BLaER1 (cell line): ENCODE measurements at regions not wholly inside any gene's neighbourhood (a gene's known extent, or its start where the extent isn't known, plus 50 kb on each side); places are given as distances from the start of the nearest gene placed in this dataset.

ENCODE experiments used
- H3K27ac ChIP-seq: shearing (Covaris generic); formaldehyde crosslinking; 2 replicates; pipeline ENCODE4 v1.8.1; 2022
- H3K27me3 ChIP-seq: shearing (Covaris generic); formaldehyde crosslinking; 2 replicates; pipeline ENCODE4 v1.8.1; 2022
- H3K36me3 ChIP-seq: shearing (Covaris generic); formaldehyde crosslinking; 2 replicates; pipeline ENCODE4 v1.8.1; 2022
- H3K4me1 ChIP-seq: shearing (Covaris generic); formaldehyde crosslinking; 2 replicates; pipeline ENCODE4 v1.8.1; 2022
- H3K4me2 ChIP-seq: shearing (Covaris generic); formaldehyde crosslinking; 2 replicates; pipeline ENCODE4 v1.8.1; 2022
- H3K4me3 ChIP-seq: shearing (Covaris generic); formaldehyde crosslinking; 2 replicates; pipeline ENCODE4 v1.8.1; 2022
- H3K9ac ChIP-seq: shearing (Covaris generic); formaldehyde crosslinking; 2 replicates; pipeline ENCODE4 v1.8.1; 2022
- H3K9me3 ChIP-seq: shearing (Covaris generic); formaldehyde crosslinking; 2 replicates; pipeline ENCODE4 v1.8.1; 2022
- H4K20me1 ChIP-seq: shearing (Covaris generic); formaldehyde crosslinking; 2 replicates; pipeline ENCODE4 v1.8.1; 2022
- Cebpa-rat ChIP-seq: shearing (Covaris generic); IDR thresholded peaks from 2 replicates; pipeline ENCODE4 v1.8.1; 2022

DNA sequence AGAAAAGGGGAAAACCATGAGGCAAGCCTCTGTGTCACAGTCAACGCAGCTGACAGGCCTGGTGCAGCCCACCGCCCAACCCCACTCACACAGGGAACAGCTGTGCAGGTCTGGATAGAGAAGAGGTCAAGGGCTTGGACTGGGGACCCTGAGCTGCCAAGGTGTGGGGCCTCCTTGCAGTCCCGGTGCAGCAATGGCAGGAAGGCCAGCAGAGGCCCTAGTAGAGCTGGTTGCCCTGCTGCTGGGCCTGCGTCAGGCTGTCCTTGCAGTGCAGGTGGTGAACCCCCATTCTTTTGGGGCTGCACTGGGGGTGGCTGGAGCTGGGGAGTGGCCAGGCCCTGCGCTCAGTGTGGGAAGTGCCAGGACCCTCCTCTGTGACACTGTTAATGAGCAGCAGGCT lies 482.0 kb downstream of the SMARCA1 start:
- H3K9me3 ChIP-seq = no peaks in the 10 kb centered on the region
- H3K27ac ChIP-seq = no peak overlapping the region
- no peaks in the 10 kb centered on the region for H3K4me1 ChIP-seq
- no peak overlapping the region for H3K4me2 ChIP-seq
- H3K36me3 ChIP-seq = no peaks in the 10 kb centered on the region
- peaks cover 41% of the 10 kb centered on the region for H3K27me3 ChIP-seq
- H3K4me3 ChIP-seq = no peak overlapping the region
- TF ChIP-seq Cebpa-rat = no peak
- H4K20me1 ChIP-seq = no peaks in the 10 kb centered on the region
- H3K9ac ChIP-seq = no peak overlapping the region

- H3K4me3 ChIP-seq = no peak overlapping the region
- no peaks in the 10 kb centered on the region for H3K4me1 ChIP-seq
- no peak for TF ChIP-seq Cebpa-rat
- no peak overlapping the region for H3K4me2 ChIP-seq
- no peaks in the 10 kb centered on the region for H4K20me1 ChIP-seq
- peaks cover 53% of the 10 kb centered on the region for H3K27me3 ChIP-seq
- H3K36me3 ChIP-seq = no peaks in the 10 kb centered on the region
- H3K27ac ChIP-seq = no peak overlapping the region
- H3K9ac ChIP-seq = no peak overlapping the region
- no peaks in the 10 kb centered on the region for H3K9me3 ChIP-seq
These were observed 483.2 kb downstream of the SMARCA1 start for GRCh38 chrX:129040124-129040523.

- no peak overlapping the region for H3K4me2 ChIP-seq
- peaks cover 62% of the 10 kb centered on the region for H3K27me3 ChIP-seq
- H3K27ac ChIP-seq = no peak overlapping the region
- H3K4me3 ChIP-seq = no peak overlapping the region
- no peaks in the 10 kb centered on the region for H3K9me3 ChIP-seq
- no peak overlapping the region for H3K9ac ChIP-seq
- H3K36me3 ChIP-seq = no peaks in the 10 kb centered on the region
- no peaks in the 10 kb centered on the region for H3K4me1 ChIP-seq
- no peak for TF ChIP-seq Cebpa-rat
- no peaks in the 10 kb centered on the region for H4K20me1 ChIP-seq
These were observed 484.1 kb downstream of the SMARCA1 start for GRCh38 chrX:129039176-129039575.

DNA sequence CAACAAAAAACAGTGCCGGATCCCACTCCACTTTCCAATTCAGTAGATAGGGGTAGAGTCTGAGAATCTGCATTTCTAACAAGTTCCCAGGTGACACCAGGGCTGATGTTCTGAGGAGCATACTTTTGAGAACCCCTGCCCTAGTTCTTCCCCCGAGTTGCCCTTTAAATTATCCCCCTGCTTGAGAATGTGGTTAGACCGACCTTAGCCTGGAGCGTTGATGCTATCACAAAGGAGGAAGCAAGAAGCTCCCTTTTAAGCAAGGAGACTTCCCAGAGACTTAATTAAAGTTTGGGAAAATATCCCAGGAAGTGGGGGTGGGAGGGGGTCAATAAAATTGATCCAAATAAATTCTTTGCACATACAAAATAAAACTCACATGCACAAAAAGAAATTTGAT lies 485.9 kb downstream of the SMARCA1 start:
- no peaks in the 10 kb centered on the region for H4K20me1 ChIP-seq
- no peak for TF ChIP-seq Cebpa-rat
- no peaks in the 10 kb centered on the region for H3K9me3 ChIP-seq
- H3K4me1 ChIP-seq = no peaks in the 10 kb centered on the region
- H3K9ac ChIP-seq = no peak overlapping the region
- H3K36me3 ChIP-seq = no peaks in the 10 kb centered on the region
- H3K4me2 ChIP-seq = no peak overlapping the region
- H3K4me3 ChIP-seq = no peak overlapping the region
- no peak overlapping the region for H3K27ac ChIP-seq
- H3K27me3 ChIP-seq = peaks cover 69% of the 10 kb centered on the region

DNA sequence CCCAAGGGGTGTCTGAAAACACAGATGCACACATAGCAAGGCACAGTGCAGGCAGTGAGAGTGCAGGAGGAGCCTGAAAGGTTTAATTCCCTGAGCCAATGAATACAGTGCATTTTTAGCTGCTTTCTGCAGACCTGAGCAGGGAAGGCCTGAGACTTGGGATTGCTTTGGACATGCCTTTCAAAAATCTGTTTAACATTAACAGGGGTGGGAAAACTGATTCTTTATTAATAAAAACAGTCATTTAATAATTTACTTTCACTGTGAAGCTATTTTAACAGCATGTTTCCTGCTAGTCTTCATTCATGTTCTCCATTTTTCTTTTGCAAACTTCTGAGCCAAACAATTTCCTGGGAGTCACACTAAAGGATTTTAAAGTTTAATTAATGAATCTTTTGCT lies 488.1 kb downstream of the SMARCA1 start:
- Histone ChIP-seq H3K27me3 (peaks cover 83% of the 10 kb centered on the region), H3K9ac (no peak overlapping the region), H3K4me3 (no peak overlapping the region), H3K27ac (no peak overlapping the region), H3K9me3 (no peaks in the 10 kb centered on the region), H3K36me3 (no peaks in the 10 kb centered on the region), H3K4me1 (no peaks in the 10 kb centered on the region), H3K4me2 (no peak overlapping the region), H4K20me1 (no peaks in the 10 kb centered on the region)
- TF ChIP-seq Cebpa-rat = no peak

DNA sequence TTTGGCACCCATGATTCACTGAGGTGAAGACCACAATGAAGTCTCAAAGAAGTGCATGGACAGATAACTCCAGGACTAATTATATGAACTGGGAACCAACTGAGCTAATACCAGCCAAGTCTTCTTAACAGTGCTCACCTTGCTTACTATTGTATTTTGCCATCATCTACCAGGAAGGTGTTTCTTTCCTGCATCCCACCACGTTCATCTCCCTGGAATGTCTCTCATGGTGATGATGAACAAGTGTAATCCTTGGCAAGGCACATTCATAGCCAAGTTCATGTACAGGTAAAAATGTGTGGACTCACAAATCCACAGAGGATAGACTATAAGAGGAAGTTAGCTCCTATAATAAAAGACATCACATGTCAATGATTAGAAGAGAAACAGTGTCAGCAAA lies 489.1 kb downstream of the SMARCA1 start:
- peaks cover 75% of the 10 kb centered on the region for H3K27me3 ChIP-seq
- H3K4me2 ChIP-seq = no peak overlapping the region
- H3K36me3 ChIP-seq = no peaks in the 10 kb centered on the region
- H4K20me1 ChIP-seq = no peaks in the 10 kb centered on the region
- H3K27ac ChIP-seq = no peak overlapping the region
- no peak overlapping the region for H3K4me3 ChIP-seq
- no peak overlapping the region for H3K9ac ChIP-seq
- H3K9me3 ChIP-seq = no peaks in the 10 kb centered on the region
- no peak for TF ChIP-seq Cebpa-rat
- no peaks in the 10 kb centered on the region for H3K4me1 ChIP-seq

GRCh38 chrX:129026202-129026601 lies 497.1 kb downstream of the SMARCA1 start:
- Histone ChIP-seq H3K36me3 (no peaks in the 10 kb centered on the region), H3K27ac (no peak overlapping the region), H3K9ac (no peak overlapping the region), H3K9me3 (no peaks in the 10 kb centered on the region), H3K4me2 (no peak overlapping the region), H3K4me1 (no peaks in the 10 kb centered on the region), H3K4me3 (no peak overlapping the region), H3K27me3 (peaks cover 50% of the 10 kb centered on the region), H4K20me1 (no peaks in the 10 kb centered on the region)
- TF ChIP-seq Cebpa-rat = no peak

DNA sequence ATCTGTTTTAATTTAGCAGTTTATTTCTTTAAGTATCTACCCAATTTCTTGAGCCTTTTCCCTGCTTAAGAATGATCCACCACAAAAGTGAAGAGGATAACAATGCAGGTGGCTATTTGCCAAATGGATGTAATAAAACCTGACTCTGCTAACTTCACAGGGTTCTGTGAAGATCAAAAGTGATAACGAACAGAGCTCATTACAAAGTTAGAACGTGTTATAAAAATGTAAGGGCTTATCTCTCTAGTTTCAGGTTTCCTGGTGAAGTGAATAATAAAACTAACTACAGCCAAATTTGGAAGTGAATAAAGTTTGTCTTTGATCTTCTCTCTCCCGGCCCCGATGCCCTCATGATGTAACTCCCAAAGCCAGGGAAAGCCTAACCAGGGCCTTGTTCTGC lies 497.9 kb downstream of the SMARCA1 start:
- H3K36me3 ChIP-seq = no peaks in the 10 kb centered on the region
- no peak overlapping the region for H3K4me3 ChIP-seq
- H3K27me3 ChIP-seq = peaks cover 51% of the 10 kb centered on the region
- H3K4me1 ChIP-seq = no peaks in the 10 kb centered on the region
- no peak overlapping the region for H3K4me2 ChIP-seq
- TF ChIP-seq Cebpa-rat = no peak
- H3K9ac ChIP-seq = no peak overlapping the region
- H3K27ac ChIP-seq = no peak overlapping the region
- H3K9me3 ChIP-seq = no peaks in the 10 kb centered on the region
- H4K20me1 ChIP-seq = no peaks in the 10 kb centered on the region

DNA sequence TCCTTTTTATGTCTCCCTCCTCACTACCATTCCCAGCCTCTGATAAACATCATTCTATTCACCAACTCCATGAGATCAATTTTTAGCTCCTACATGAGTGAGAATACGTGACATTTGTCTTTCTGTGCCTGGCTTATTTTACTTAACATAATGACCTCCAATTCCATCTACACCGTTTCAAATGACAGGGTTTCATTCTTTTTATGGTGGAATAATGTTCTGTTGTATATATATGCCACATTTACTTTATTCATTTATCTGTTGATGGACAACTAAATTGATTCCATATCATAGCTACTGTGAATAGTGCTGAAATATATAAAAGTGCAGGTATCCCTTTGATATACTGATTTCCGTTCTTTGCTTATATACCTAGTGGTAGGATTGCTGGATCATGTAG lies 503.9 kb downstream of the SMARCA1 start:
- Histone ChIP-seq H3K27me3 (peaks cover 42% of the 10 kb centered on the region), H3K9ac (no peak overlapping the region), H3K36me3 (no peaks in the 10 kb centered on the region), H3K4me1 (no peaks in the 10 kb centered on the region), H3K4me2 (no peak overlapping the region), H3K4me3 (no peak overlapping the region), H4K20me1 (no peaks in the 10 kb centered on the region), H3K27ac (no peak overlapping the region), H3K9me3 (no peaks in the 10 kb centered on the region)
- TF ChIP-seq Cebpa-rat = no peak

DNA sequence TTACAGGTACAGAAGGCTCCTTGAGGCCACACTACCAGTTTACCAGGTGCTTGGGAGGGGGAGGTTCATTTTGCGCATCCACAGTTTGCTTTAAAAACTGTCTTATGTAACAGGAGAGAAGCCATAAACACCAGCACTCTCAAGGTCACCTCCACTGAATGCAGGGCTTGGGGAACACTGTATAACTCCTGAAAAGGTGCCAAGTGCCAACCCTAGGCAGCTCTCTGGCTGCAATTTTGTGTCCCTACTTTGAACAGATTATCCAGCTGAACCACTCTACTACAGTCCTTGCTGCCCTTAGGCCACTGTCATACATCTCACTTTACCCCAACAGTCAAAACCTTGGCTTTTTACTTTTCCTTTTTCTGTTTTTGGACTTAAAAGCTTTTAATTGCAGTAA lies 507.9 kb downstream of the SMARCA1 start:
- Histone ChIP-seq H3K9ac (no peak overlapping the region), H3K27me3 (peaks cover 69% of the 10 kb centered on the region), H4K20me1 (no peaks in the 10 kb centered on the region; the same call in 1 of the 2 replicates), H3K27ac (no peak overlapping the region), H3K4me2 (no peak overlapping the region), H3K36me3 (no peaks in the 10 kb centered on the region), H3K9me3 (no peaks in the 10 kb centered on the region), H3K4me3 (no peak overlapping the region), H3K4me1 (no peaks in the 10 kb centered on the region)
- no peak for TF ChIP-seq Cebpa-rat

DNA sequence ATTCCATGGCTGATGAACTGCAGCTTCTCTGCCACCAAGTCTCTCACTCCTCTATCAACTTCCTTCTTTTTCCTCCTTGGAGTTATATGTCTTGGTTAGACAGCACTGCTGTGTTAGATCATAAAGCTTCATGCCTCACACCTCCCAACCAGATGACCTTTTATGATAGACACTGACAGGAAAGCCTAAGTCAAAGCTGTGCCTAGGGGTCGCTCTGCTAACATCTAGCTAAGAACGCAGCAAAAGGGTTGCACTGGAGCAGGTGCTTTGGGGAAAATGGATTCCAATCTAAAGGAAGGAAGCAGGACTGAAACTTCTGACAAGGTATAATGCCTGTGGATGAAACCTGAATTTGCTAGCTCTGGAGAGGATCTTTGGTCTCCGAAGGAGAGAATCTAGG lies 509.7 kb downstream of the SMARCA1 start:
- H3K4me3 ChIP-seq = no peak overlapping the region
- H4K20me1 ChIP-seq = no peaks in the 10 kb centered on the region; the same call in 1 of the 2 replicates
- H3K4me1 ChIP-seq = no peaks in the 10 kb centered on the region
- no peak overlapping the region for H3K4me2 ChIP-seq
- H3K9me3 ChIP-seq = no peaks in the 10 kb centered on the region
- no peak overlapping the region for H3K27ac ChIP-seq
- peaks cover 75% of the 10 kb centered on the region for H3K27me3 ChIP-seq
- no peak for TF ChIP-seq Cebpa-rat
- no peak overlapping the region for H3K9ac ChIP-seq
- no peaks in the 10 kb centered on the region for H3K36me3 ChIP-seq
